ENCODE measurements at regions not wholly inside any gene's neighbourhood (a gene's known extent, or its start where the extent isn't known, plus 50 kb on each side); places are given as distances from the start of the nearest gene placed in this dataset.

DNA sequence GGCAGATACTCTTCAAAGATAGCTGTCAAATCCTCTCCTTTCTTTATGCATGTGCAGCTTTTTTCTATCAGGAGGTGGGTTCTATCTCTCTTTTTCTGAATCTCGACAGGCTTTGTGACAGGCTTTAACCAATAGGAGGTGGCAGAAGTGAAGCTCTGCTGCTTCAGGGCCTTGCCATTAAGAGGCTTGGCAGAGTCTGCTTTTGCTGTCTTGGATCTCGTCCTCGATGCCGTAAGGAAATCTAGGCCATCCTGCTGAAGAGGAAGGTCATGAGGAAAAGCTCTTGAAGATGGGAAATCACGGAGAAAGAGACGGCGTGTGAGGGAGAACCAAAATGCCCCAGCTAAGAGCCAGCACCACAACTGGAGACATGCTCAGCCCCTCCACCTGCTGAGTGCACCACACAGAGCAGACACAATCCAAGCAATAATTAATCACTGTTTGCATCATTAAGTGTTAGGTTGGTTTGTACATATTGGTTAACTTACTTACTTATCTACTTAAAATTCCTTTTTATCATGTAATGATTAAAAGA, 92.2 kb downstream of the DDIT4L start:
- intact Hi-C loops (cut with DNase I) = no loop called here
- Histone ChIP-seq H3K27ac (no peak overlapping the region), H3K36me3 (replicated peaks in 1 of 2) (no peaks in the 10 kb centered on the region), H3K9me3 (replicated peaks in 1 of 3) (no peaks in the 10 kb centered on the region), H3K4me1 (replicated peaks in 1 of 2) (peaks cover 0 to 8% of the 10 kb centered on the region in 2 donors), H3K27me3 (no peaks in the 10 kb centered on the region), H3K4me3 (no peak overlapping the region)
- TF ChIP-seq POLR2A (IDR thresholded peaks at IDR 0.05) = no peak
- TF ChIP-seq, protein P1, sequence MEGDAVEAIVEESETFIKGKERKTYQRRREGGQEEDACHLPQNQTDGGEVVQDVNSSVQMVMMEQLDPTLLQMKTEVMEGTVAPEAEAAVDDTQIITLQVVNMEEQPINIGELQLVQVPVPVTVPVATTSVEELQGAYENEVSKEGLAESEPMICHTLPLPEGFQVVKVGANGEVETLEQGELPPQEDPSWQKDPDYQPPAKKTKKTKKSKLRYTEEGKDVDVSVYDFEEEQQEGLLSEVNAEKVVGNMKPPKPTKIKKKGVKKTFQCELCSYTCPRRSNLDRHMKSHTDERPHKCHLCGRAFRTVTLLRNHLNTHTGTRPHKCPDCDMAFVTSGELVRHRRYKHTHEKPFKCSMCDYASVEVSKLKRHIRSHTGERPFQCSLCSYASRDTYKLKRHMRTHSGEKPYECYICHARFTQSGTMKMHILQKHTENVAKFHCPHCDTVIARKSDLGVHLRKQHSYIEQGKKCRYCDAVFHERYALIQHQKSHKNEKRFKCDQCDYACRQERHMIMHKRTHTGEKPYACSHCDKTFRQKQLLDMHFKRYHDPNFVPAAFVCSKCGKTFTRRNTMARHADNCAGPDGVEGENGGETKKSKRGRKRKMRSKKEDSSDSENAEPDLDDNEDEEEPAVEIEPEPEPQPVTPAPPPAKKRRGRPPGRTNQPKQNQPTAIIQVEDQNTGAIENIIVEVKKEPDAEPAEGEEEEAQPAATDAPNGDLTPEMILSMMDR (IDR thresholded peaks at IDR 0.05) = no peak
- WGBS, 4 donors = 41 to 54% (median 46%) methylated on average over 7 of the region's 7 CpGs
- no peak for DNase-seq

DNA sequence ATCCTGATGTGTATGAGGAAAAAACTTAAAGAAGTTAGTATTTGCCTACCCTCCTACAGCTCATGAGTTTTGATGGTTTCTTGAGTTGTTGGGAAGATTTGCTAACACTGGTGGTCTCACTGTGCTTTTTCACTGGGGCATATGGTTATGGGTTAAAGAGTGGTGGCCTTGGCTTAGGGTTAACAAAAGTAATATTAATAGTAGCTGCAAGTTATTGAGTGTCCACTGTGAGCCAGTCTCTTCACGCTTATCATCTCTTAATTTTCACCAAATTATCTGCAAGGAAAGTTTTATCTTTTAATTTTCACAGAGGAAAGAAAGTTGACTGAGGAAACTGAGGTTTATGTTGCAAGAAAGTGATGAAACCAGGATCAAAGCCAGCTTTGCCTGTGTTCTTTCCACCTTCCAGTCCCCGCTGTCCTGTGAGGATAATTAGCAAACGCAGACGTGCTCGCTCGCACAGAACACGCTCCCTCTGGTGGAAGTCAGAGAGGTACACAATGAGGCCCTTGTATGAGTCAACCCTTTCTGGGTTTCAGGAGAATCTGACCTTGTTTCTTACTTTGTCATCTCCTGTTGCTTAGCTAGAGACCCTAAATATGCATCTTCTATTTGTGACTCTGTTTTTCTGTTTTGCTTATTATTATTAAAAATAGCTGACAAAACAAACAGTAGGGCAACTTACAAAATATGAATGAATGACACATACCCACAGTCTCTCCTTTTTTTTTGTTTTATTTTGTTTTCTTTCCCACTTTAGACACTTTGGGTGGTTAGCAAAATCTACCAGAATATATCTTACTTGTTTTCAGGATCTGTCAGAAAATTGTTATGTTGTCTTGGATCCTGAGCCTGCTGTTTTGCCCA, 94.3 kb downstream of the DDIT4L start:
- TF ChIP-seq, protein P1 (IDR thresholded peaks at IDR 0.05) = peak; percentile 62 to 82 (median 68)
- no peak for TF ChIP-seq POLR2A (IDR thresholded peaks at IDR 0.05)
- peak; percentile 72 to 84 (median 75) for DNase-seq
- Histone ChIP-seq H3K27me3 (no peaks in the 10 kb centered on the region), H3K9me3 (replicated peaks in 1 of 3) (no peaks in the 10 kb centered on the region), H3K27ac (no peak overlapping the region), H3K4me1 (replicated peaks in 1 of 2) (peaks cover 0 to 9% of the 10 kb centered on the region in 2 donors), H3K36me3 (replicated peaks in 1 of 2) (no peaks in the 10 kb centered on the region), H3K4me3 (no peak overlapping the region)
- intact Hi-C loops (cut with DNase I) = no loop called here
- WGBS, 4 donors = 12 to 18% (median 16%) methylated on average over 7 of the region's 7 CpGs

DNA sequence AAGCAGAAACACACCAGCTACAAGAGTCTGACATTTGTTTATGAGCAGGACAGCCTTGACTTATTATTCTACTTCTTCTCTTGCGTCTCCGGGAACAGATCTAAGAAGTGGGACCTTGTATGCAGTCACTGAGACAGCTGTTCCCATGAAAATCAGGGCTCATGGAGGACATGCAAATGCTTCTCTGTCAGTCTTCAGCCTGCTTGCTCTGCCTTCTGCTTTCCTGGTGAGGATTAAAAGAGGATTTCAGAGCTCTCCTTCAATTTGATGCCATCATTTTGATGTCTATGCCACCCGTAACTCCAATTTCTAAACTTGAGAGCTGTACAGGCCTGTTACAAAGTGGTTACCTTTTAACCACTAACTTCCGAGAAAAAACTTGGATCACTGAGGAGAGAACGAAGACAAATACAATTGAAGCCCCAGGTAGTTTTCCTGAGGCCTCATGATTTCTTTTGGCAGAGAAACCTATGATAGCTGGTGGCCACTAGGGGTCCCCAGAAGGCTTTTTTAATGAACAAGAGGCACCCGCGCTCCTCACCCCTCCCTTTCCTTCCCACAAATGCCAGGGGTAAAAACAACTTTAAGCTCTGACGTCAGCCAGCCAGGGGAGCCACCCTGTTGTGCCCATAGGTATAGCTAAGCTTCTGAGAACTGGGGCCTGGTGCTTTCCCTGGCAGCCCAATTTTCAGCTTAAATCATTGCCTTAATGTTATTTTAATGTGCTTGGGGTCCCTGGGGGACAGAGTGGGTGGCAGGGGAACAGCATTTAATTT, 97.0 kb downstream of the DDIT4L start:
- peaks cover 0 to 9% of the 10 kb centered on the region in 2 donors for H3K4me1 ChIP-seq (replicated peaks in 1 of 2)
- TF ChIP-seq, protein P1 (IDR thresholded peaks at IDR 0.05) = peak; percentile 55 to 81 (median 76)
- TF ChIP-seq POLR2A (IDR thresholded peaks at IDR 0.05) = no peak
- no peak overlapping the region for H3K4me3 ChIP-seq
- no peaks in the 10 kb centered on the region for H3K36me3 ChIP-seq (replicated peaks in 1 of 2)
- no peaks in the 10 kb centered on the region for H3K9me3 ChIP-seq (replicated peaks in 1 of 3)
- 17 to 25% (median 20%) methylated on average over 8 of the region's 8 CpGs for WGBS, 4 donors
- peak overlapping the region in 1 of 5 donors; percentile 40 for H3K27ac ChIP-seq
- H3K27me3 ChIP-seq = no peaks in the 10 kb centered on the region
- peak; percentile 72 to 93 (median 84) for DNase-seq
- intact Hi-C loops (cut with DNase I) = loop anchor here in 1 of 2 donors (5.0 kb wide), 1 partner anchor 1639 kb away; no protein-coding TSS in a partner anchor

DNA sequence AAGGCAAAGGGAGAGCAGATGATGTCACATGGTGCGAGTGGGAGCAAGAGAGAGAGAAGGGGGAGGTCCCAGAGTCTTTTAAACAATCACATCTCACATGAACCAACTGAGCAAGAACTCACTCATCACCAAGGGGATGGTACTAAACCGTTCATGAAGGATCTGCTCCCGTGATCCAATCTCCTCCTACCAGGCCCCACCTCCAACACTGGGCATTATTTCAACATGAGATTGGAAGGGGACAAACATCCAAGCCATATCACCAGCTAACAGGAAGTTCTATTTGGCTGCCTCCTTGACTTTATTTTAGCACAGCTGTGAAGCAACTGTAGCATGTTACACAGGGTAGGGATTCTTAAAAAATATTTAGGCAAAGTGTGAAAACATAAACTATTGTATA, 102.5 kb downstream of the DDIT4L start:
- H3K4me1 ChIP-seq (replicated peaks in 1 of 2) = no peaks in the 10 kb centered on the region
- H3K36me3 ChIP-seq (replicated peaks in 1 of 2) = no peaks in the 10 kb centered on the region
- H3K27ac ChIP-seq = no peak overlapping the region
- intact Hi-C loops (cut with DNase I) = no loop called here
- H3K27me3 ChIP-seq = no peaks in the 10 kb centered on the region
- TF ChIP-seq, protein P1 (IDR thresholded peaks at IDR 0.05) = no peak
- H3K9me3 ChIP-seq (replicated peaks in 1 of 3) = no peaks in the 10 kb centered on the region
- no peak for DNase-seq
- no peak overlapping the region for H3K4me3 ChIP-seq
- WGBS, 4 donors = 53 to 75% (median 64%) methylated on average over 3 of the region's 3 CpGs

All from adrenal gland (tissue), 9 donors.